Astrocyte of the cerebellum (primary cell): ENCODE measurements at regions not wholly inside any gene's neighbourhood (a gene's known extent, or its start where the extent isn't known, plus 50 kb on each side); places are given as distances from the start of the nearest gene placed in this dataset.

Source experiments
- DNase-seq: peaks from one replicate; pipeline ENCODE4 v3.0.0-alpha.2; 2011; ENCODE audit warnings: low read depth
- H3K4me3 ChIP-seq: 2 replicates; pipeline ENCODE4 v1.5.1; 2011; ENCODE audit warnings: mild to moderate bottlenecking, low read depth, low read length, moderate library complexity
- CTCF ChIP-seq: IDR thresholded peaks from 2 replicates; pipeline ENCODE4 v1.5.1; 2012; ENCODE audit warnings: low read length, low read depth, moderate library complexity, mild to moderate bottlenecking; ENCODE audit errors: missing control alignments
- in situ Hi-C: cut with HindIII; loops from 2 replicates; pipeline ENCODE4 v1.10.0; 2017; ENCODE audit warnings: low sequenced_read_pairs

GRCh38 chr6:94454231-94454630 is 1034.9 kb upstream of the EPHA7 start:
- DNase-seq: no peak
- no peak overlapping the region for H3K4me3 ChIP-seq
- TF ChIP-seq CTCF: no peak
- in situ Hi-C loops: no loop called here

GRCh38 chr6:94446120-94446519 is 1026.8 kb upstream of the EPHA7 start:
- DNase-seq: no peak
- no peak for TF ChIP-seq CTCF
- H3K4me3 ChIP-seq: no peak overlapping the region
- in situ Hi-C loops: no loop called here

- in situ Hi-C loops: no loop called here
- TF ChIP-seq CTCF: no peak
- DNase-seq: no peak
These were observed 1024.3 kb upstream of the EPHA7 start for GRCh38 chr6:94443701-94444100.

GRCh38 chr6:94424692-94425091 is 1005.3 kb upstream of the EPHA7 start:
- DNase-seq: no peak
- no peak for TF ChIP-seq CTCF
- in situ Hi-C loops: no loop called here
- H3K4me3 ChIP-seq: no peak overlapping the region

More at GRCh38 chr6:94443701-94444100, 1024.3 kb upstream of the EPHA7 start:
- no peak overlapping the region for H3K4me3 ChIP-seq

GRCh38 chr6:94417363-94417762 is 998.0 kb upstream of the EPHA7 start:
- DNase-seq: no peak
- in situ Hi-C loops: no loop called here
- H3K4me3 ChIP-seq: no peak overlapping the region
- TF ChIP-seq CTCF: no peak

GRCh38 chr6:94414041-94414440 is 994.7 kb upstream of the EPHA7 start:
- H3K4me3 ChIP-seq: no peak overlapping the region
- no peak for TF ChIP-seq CTCF
- no peak for DNase-seq
- in situ Hi-C loops: no loop called here

DNA sequence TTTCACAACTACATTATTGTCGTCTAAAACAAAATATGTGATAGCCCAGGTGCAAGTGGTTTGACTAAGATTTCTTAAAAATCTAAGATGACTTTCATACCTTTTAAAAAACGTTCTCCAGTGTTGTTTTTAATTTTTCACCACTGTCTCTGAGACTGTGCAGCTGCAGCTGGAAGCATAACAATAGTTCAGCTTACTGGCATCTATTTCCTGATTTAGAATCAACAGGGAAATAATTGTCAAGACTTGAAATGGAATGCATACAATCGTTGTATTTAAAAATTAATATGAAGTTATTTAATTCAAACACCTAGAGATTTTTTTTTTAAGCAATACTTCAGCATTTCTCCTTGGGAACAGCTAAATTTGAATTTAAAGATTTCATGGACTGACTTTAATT is 982.0 kb upstream of the EPHA7 start:
- in situ Hi-C loops: no loop called here
- DNase-seq: no peak
- no peak overlapping the region for H3K4me3 ChIP-seq
- no peak for TF ChIP-seq CTCF
